HG02588 (cell line): ENCODE measurements at regions not wholly inside any gene's neighbourhood (a gene's known extent, or its start where the extent isn't known, plus 50 kb on each side); places are given as distances from the start of the nearest gene placed in this dataset.
"Not testable (repeated sequence)": the region's sequence is repeated elsewhere in the genome, so short reads cannot be mapped to it uniquely, and the experiment has no call there.

Experiments used
- ATAC-seq: cut with Tn5 transposase; IDR thresholded peaks from one replicate; pipeline ENCODE4 v1.9.1; 2021; ENCODE audit warnings: mild to moderate bottlenecking, moderate library complexity; ENCODE audit not compliant: unreplicated experiment

DNA sequence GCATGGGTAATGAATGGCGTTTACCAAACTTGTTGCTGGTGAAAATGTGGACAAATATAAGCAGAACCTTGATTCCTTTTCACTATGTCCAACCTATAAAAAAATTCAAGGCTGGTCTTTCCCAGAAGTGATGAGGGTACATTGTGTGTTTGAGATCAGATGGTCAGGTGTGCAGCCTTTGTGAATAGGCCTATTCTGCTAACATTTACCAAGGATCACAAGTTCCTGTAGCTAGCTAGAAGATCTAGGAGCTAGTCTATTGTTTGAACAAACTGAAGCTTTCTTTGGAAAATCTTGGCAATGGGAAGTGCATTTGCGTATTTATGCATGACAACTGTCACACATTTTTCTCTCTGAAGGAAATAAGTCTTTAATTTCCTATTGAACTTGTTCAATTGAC lies 489.6 kb downstream of the KLF5 start:
- ATAC-seq = no peak

- no peak for ATAC-seq
Measured at GRCh38 chr13:73547239-73547638, 488.4 kb downstream of the KLF5 start.

DNA sequence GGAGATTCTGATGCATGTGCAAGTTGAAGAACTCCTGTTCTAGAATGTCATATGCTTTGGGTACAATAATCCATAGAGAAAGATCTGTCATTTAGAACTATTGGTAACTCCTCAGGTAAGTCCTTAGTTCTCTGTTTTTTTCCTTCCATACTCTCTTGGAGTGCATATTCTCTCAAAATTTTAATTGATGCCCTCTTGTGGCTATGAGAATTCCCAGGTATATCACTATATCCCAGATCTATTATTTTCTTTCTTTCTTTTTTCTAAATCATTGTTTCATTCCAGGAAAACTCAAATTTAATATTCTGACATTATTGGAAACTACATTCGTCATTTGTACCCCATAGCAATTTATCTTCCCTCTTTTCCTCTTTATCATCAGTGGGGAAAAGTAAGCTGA lies 485.4 kb downstream of the KLF5 start:
- no peak for ATAC-seq

DNA sequence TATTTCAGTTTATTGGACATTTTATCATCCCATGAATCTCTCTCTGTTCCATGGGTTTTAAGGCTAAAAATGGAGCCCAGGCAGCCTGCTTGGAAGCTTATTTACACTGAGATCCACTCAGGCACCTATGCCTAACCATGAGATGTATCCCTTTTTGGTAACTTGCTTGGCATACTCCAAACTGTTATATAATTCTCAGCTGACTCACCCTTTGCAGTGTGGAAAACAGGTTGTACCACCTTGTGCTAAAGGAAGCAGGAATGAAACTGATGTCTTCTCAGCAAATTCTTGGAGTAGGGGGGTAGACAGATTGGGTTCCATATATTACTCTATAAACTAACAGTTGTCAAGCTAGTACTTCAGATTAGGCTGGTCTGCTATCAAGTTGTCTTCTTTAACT lies 483.6 kb downstream of the KLF5 start:
- ATAC-seq = no peak

DNA sequence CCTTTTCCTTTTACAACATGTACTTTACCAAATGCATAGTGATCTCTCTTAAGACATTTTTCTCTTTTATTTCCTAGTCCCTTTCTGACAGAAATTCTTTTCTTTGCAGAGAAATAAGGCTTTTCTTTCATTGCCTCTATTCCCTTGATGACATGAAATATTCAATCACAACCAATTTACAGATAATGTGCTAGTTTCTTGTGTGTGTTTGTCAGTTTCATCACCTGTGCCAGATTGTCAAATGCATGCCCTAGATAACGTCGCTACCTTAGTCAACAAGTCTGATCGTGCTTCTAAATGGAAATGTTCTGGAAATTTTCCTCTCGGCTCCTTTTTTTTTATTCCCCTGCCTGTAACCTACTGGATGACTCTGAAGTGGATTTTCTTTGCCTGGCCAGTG lies 478.1 kb downstream of the KLF5 start:
- ATAC-seq = no peak

DNA sequence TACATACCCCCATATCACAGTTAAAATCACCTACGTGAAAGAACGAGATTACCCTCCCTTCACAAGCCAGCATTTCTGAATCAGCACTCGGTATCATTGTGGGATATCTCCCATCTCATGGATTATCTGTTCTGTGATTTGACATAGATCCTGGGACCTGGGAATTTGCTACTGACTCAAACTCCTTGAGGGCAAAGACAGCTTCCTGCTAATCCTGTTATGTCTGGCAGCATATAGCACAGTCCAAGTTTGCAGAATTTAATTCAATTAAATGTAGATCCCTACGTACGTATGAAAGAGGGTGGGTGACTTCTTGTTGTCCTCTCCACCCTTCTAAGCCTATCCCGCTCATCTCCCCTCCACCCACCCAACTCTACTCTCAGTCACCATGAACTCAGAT lies 476.5 kb downstream of the KLF5 start:
- no peak for ATAC-seq

DNA sequence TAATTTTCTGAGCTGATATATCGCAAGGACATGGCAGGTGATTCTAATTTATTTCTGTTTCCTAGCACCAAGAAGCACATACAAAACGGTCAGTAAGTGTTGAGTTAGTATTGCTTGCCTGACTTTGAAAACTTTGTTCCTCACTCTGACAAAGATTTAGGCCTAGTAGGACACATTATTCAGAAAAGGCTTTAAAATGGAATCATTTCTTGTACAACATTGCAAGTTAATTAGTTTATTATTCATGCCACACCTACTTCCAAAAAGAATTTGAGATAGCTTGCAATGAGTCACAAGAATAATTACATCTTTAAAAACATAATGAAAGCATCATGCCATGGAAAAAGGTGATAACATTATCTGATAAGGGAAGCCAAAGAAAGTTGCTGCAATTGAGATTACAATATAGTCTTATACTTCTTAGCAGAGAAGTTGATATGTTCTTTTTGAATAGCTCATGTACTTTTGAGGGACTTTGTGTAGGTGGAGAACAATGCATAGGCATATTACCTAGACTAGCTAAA lies 474.2 kb downstream of the KLF5 start:
- no peak for ATAC-seq

DNA sequence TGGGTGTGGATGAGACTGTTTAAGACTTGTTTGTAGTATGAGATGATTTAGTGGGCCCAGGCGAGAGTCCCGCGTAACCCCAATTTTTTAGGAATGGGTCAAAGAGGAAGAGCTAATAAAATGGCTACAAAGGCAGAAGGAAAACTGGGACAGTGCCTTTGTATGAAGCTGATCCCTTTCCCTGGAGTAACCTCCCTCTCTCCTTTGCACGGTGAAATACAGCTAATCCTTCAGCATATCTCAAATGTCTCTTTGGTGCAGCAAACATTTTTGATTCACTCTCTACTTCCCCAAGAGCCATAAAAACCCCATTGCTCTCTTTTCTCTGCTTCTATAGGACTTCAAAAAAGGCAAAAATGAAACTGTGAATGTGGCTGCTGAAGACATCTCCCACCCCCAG lies 473.8 kb downstream of the KLF5 start:
- ATAC-seq = no peak

DNA sequence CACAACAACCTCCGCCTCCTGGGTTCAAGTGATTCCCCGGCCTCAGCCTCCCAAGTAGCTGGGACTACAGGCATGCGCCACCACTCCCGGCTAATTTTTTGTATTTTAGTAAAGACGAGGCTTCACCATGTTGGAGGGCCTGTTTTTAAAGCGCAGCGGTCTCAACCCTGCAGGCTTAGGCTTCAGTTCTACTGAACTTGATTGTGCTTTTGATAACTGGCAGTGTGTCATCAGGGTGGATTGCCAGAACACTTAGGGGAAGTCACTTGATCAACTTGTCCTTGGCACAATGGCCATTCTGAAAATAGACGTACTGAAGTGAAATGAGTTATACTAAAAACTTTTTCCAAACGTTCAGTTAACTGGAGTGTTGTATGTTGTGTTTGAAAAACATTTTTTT lies 472.2 kb downstream of the KLF5 start:
- no peak for ATAC-seq

DNA sequence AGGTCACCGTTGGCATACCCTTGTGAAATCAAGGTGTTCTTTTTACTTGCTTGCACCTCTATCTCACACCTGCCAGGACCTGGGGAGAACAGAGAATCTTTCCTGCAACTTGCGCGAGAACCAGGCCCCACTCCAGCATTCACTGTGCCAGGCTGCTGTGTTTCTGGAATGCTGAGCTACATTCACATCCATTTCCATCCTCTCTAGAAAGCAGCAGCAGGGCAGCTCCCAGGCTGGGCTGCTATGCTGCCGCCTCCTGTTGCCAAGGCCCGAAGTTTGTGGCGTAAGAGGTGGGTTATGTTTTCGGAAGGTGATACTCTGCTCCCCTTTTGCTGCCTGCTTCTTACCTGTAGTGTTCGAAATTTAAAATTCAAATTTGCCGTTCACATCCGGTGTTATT lies 464.1 kb downstream of the KLF5 start:
- ATAC-seq = no peak

GRCh38 chr13:73521985-73522524 lies 463.2 kb downstream of the KLF5 start:
- no peak for ATAC-seq

DNA sequence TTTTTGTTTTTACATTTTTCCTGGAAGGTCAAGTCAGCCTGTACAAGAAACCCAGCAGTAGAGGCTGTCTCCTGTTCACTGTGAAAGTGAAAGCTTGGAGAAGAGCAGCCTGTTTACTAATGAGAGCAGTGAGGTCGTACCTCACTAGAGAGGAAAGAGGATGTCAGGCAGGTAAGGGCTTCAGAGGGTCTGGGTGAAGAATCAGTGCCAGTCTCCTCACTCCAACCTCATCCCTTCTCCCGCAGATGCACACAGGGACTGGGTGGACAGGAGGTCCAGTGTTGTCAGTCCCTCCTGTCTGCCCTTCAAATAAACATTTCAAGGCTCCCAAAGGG lies 462.5 kb downstream of the KLF5 start:
- ATAC-seq = no peak

DNA sequence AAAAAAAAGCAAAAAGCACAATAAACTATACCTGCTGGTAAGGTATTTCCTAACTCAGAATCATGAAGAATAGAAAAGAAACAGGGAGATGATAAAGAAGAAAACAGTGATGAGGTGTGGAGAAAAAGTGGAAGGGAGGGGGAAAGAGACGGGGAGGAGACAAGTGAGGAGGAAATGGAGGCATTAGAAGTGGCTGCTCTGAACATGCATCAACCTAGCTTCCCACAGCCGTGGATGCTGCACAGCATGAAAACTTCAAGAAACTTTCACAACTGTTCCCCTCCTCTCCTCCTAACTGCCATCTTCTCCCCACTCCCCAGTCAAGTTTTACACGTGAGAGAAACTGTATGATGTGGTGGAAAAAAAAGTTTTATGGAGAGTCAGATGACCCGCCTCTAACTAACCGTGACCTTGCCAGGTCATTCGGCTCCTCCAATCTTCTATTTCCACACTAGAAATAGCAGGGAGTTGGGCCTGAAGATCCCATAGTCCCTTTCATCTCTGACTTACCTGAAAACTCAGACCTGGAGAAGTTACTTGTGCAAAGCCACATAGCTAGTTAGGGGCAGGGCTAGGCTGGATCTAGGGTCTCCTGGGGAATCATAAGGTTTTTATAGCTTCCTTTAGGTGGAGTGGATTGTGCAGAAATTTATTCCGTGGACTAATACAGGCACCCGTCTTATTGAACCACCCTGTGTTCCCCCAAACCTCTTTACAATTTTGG lies 461.9 kb downstream of the KLF5 start:
- no peak for ATAC-seq

DNA sequence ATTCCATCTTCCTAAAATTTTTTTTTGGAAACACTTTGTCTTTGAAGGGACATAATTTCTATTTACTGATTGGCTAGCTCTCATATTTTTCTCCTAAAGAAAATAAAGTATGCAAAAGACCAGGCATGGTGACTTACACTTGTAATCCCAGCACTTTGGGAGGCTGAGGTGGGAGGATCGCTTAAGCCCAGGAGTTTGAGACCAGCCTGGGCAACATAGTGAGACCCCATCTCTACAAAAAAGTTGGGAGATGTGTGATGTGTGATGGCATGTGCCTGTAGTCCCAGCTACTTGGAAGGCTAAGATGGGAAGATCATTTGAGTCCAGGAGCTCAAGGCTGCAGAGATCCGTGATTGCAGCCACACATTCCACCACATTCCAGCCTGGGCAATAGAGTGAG lies 461.3 kb downstream of the KLF5 start:
- not testable (repeated sequence) for ATAC-seq

GRCh38 chr13:73519396-73520116 lies 460.8 kb downstream of the KLF5 start:
- ATAC-seq = no peak

GRCh38 chr13:73517766-73518165 lies 459.0 kb downstream of the KLF5 start:
- no peak for ATAC-seq

DNA sequence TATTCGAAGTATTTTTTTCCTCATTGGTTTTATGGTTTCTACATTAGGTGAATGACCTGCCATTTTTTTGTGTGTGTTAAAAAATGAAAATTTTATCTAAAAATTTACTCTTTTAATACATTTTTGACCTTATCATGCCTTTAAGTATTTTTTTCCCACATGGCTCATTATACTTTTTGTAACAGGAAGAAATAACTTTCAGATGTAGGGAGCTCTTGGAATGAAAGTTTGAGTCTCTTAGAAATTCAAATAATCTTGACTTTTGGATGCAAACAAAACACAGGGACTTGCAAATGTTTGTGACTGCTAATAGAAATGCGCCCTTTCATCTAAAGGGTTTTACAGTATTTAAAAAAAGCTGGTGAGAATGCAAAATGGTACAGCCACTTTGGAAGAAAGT lies 457.9 kb downstream of the KLF5 start:
- ATAC-seq = no peak

GRCh38 chr13:73514208-73514607 lies 455.4 kb downstream of the KLF5 start:
- ATAC-seq = no peak

GRCh38 chr13:73513751-73514150 lies 454.9 kb downstream of the KLF5 start:
- no peak for ATAC-seq

DNA sequence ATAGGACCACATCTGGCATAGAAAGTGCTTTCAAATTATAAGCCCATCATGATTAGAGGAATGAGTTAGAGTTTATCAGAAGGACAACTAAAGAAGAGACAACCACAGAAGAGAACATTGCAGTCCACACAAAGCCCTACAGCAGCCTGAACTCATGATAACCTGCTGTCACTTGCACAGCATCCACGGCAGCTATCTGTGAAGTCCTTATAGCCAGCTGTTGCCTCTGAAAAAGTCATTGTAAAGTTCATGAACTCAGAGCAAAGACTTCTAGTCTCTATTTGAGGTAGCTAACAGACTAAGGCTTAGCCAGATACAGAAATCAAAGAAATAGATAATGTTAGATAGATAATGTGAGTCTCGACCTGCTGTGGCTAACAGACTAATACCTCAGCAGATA lies 450.0 kb downstream of the KLF5 start:
- ATAC-seq = no peak

DNA sequence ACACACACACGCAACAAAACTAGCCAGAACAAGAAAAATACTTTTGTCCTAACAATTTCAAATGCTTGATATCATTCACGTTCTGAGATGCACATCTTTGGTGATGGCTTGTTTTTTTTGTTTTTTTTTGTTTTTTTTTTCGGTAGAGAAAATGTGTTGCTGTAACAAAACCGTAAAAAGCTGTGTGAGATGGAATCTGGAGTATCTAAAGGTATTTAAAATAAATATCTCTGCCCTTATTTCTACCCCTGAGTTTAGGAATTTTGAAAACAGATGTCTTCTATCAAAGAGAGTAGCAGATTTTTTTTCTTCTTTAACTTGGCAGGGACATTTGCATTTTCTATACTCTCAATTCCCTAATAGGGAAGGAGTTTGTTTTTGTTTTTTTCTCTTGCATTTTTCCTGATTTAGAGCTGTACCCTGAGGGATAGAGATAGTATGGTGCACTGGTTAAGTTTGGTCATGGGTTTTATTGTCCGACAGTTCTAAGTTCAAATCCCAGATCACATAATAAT lies 446.6 kb downstream of the KLF5 start:
- ATAC-seq = no peak

GRCh38 chr13:73499695-73500094 lies 440.9 kb downstream of the KLF5 start:
- ATAC-seq = no peak
